Gastrocnemius medialis (tissue), 4 donors: ENCODE measurements at regions not wholly inside any gene's neighbourhood (a gene's known extent, or its start where the extent isn't known, plus 50 kb on each side); places are given as distances from the start of the nearest gene placed in this dataset.

Source experiments
- CTCF ChIP-seq, 5 experiments: fragments of 450-650 bp in 3 of 5; fragments of 200-600 bp in 2 of 5; sonication (generic) in 2 of 5; IDR thresholded peaks in 4 of 5; conservative IDR thresholded peaks in 1 of 5; 1 replicate in 4 of 5; 2 replicates in 1 of 5; pipeline ENCODE4 v1.5.1; 2016 to 2019; ENCODE audit warnings: antibody characterized with exemption in 5 of 5, mild to moderate bottlenecking in 3 of 5, moderate library complexity in 3 of 5
- POLR2A ChIP-seq, 2 donors: fragments of 450-650 bp; IDR thresholded peaks; one replicate each; pipeline ENCODE4 v1.6.1; 2017; ENCODE audit warnings: antibody characterized with exemption in 2 of 2, mild to moderate bottlenecking in 2 of 2, moderate library complexity in 2 of 2

GRCh38 chr10:61061923-61062504, 118.0 kb upstream of the RHOBTB1 start:
- no peak for TF ChIP-seq POLR2A (IDR thresholded peaks at IDR 0.05)
- no peak for TF ChIP-seq CTCF (IDR thresholded peaks at IDR 0.05 in 4 of 5, conservative IDR thresholded peaks at IDR 0.05 in 1 of 5)
